HG02884 (cell line): ENCODE measurements at regions not wholly inside any gene's neighbourhood (a gene's known extent, or its start where the extent isn't known, plus 50 kb on each side); places are given as distances from the start of the nearest gene placed in this dataset.

ENCODE experiments used
- ATAC-seq: cut with Tn5 transposase; IDR thresholded peaks from one replicate; pipeline ENCODE4 v1.9.1; 2021; ENCODE audit warnings: mild to moderate bottlenecking, moderate library complexity; ENCODE audit not compliant: unreplicated experiment

DNA sequence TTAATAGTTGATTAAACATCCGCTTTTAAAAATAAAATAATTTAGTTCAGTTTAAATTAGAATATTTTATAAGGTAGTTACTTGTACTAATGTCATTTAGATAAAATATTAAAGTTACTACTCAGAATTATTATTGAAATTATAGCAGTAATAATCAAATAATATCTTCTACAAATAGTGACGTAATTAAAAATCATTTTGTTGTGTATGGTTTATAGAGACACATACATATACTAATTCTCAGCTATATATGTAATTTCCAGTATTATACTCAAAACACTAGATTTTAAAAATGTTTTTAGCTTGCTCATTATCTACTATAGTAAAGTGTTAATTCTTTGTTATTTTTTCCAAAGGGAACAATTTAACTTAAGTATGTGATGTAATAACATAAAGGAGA lies 435.2 kb upstream of the MANEA start:
- no peak for ATAC-seq

GRCh38 chr6:95142661-95143335 lies 434.5 kb upstream of the MANEA start:
- no peak for ATAC-seq

- no peak for ATAC-seq
These were observed 433.7 kb upstream of the MANEA start for GRCh38 chr6:95143408-95144180.

- ATAC-seq: no peak
These were observed 431.9 kb upstream of the MANEA start for GRCh38 chr6:95145457-95145856.

DNA sequence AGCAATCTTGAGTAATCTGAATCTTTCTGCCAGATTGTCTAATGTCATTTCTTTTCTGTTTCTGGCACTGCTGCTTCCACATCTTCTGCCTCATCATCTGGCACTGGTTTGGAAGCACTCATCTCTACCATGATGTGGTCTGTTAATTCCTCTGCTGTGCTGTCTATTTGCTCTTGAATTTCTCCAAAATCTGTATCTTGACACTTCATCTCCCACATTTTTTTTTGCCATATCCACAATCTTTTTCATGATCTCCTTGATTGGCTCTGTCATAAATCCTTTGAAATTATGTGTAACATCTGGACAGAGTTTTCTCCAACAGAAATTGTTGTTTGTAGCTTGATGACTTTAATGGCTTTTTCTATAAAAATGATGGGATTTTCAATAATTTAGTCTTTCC lies 417.8 kb upstream of the MANEA start:
- no peak for ATAC-seq

GRCh38 chr6:95169775-95170174 lies 407.6 kb upstream of the MANEA start:
- ATAC-seq: no peak

GRCh38 chr6:95175927-95176675 lies 401.2 kb upstream of the MANEA start:
- no peak for ATAC-seq

DNA sequence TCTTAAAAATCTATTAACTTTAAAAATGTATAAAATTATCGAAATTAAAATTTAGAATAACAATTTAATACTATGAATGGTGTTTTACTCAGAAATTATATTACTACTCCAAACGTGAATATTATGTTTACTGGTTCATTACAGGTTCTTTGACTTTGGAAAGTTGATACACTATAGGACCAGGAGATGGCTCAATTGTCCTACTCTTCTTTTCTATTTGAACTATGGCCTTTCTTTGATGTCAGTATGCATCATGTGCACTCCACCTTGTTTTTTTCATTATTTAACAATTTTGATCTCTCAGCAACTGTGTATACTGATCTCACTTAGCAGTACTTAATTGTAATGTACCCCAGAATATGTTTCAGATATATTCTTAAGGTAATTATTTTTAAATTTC lies 391.5 kb upstream of the MANEA start:
- ATAC-seq: no peak

DNA sequence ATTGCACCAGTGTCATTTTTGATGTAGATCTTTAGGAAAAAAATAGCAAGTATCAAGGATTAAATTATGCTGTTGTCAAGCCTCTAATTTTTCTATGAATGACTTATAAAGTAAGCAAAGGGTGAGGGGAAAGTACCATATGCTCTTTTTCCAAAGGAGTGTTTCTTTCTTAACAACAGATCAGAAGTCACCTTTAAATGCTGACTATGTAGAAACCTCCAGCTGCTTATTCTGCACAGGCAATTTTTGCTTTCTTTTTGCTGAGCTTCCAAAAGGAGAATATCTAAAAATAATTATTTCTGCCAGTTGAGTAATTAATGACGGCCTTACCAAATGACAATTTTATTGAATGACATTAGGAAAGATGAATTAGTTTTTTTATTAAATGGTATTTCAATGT lies 390.6 kb upstream of the MANEA start:
- ATAC-seq: no peak

DNA sequence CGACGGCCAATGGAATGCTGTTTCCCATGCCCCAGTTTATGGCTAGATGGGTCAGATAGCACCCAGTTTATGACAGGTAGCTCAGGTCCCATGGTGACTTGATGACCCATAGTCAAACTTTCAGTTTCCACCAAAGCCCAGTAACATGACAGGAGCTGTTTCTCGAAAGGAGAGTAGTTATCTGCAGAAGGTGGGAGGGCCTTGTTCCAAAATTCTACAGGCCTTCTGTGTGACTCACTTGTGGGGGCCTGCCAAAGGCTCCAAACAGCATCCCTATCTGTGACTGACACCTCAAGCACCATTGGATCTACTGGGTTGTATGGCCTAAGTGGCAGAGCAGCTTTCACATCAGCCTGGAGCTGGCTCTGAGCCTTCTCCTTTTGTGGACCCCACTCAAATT lies 379.7 kb upstream of the MANEA start:
- ATAC-seq: no peak

DNA sequence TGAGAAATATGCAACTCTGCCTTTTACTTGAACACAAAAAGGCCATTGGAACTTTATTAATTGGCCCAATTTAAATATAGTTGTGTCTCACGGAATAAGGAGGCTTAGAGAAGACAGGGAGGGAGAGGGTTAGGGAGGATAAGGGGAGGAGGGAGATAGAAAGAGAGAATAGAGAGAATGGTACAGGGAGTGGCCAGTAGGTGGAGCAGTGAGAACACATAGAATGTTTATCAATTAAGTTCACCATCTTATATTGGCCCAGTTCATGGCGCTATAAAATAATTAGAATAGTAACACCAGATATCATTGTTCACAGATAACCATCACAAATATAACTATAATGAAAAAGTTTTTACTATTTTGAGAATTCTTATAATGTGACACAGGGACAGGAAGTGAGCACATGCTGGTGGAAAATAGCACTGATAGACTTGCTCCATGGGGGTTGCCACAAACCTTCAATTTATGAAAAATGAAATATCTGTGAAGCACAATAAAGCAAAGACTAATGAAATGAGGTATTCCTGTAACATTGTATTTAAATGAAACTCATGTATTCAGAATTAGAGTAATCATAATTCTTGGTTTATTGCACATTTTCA lies 374.1 kb upstream of the MANEA start:
- ATAC-seq: peak; percentile 92

- no peak for ATAC-seq
These were observed 373.2 kb upstream of the MANEA start for GRCh38 chr6:95204178-95204577.

DNA sequence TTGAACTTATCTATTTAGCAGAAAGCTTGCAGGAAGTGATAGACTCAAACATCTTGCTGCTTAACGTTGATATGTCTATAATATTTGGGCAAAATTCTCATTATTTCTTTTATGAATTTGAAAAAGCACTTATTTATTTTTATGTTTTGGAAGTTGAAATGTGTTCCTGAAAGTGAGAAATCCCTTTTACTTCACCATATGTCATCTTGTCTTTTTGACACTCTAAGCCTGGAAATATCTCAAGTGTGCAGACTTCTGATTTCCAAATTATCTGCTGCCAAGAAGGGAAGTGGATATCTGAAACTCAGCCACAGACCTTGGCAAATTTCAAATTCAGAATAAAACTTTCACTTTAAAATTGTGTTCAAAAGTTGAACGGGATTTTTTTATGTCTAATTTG lies 368.7 kb upstream of the MANEA start:
- no peak for ATAC-seq

DNA sequence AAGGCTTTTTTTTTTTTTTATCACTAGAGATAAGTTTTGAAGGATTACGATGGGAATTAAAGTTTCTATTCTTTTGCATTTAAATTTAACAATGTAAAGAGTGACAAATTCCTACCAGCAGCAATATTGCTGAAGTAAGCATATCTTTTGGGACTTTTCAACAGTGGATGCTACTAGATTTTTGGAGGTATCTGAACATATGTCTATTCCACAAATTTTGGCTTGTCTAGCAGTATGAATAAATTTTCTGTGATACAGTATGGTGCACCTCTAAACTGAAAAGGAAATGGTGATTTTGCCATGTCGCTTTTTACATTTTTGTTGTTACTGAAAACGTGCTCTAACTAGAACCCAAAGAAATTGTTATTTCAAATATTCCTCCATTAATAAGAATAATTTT lies 368.3 kb upstream of the MANEA start:
- no peak for ATAC-seq

- no peak for ATAC-seq
These were observed 360.8 kb upstream of the MANEA start for GRCh38 chr6:95216555-95216954.

DNA sequence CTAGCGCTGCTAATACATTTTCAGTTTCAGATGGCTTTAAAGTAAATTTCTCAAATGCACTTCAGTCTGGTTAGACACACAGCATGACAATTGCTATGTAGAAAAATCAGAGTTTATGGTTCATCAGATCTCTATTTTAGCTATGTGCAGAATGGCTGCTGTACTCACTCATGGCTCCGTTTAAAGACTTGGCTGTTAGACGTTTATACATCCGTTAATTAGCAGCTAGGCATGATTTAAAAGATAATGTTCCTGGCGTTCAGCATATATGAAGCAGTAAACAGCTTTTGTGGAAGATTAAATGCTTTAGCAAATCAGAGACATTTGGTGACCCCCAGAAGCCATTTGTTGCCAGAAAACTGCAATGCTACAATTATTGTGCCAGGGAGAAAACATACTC lies 350.0 kb upstream of the MANEA start:
- ATAC-seq: no peak

DNA sequence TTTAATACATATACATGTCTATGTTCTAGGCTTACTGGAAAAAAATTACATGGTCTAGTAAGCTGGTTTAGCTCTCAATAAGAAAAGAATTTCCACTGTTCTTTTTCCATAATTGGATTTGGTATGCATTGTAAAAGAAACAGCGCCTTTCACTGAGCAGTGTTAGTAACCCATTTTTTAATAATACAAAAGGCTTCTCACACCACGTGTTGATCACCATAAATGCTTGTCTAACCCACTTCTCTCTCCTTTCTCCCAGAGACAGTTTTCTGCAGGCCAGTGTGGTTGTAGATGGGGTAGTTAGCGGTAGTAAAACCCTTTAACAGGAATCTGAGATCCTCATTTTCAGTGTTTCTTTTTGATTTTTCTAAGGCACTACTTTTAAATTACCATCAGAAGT lies 348.7 kb upstream of the MANEA start:
- no peak for ATAC-seq

DNA sequence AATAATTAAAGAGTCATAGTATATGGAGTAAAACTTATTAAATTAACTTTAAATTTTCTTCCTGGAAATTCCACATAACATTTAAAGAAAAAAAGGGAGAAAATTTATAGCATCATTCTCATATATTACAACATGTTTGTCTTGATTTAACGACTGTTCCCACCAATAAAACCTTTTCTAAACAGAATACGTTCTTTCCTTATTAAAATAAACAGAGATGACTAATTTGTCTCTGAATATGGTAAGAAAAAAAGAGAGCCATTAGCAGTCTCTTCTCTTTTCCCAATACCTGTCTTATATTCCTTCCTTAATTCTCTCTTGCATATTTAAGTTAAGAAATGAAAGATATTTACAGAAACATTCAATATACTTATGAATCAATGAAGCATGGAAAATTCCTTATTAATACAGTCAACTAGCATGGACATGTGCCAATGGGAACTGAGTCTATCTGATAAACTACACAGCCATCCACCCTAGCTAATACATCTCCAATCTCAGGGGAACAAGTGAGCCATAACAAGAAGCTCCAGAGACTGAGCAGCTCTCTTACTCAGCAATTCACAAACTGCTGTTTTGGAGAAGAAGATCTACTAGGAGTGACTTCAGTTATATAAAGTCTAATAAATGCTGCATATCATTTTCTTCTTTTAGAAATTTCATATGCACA lies 347.1 kb upstream of the MANEA start:
- no peak for ATAC-seq

- no peak for ATAC-seq
These were observed 345.9 kb upstream of the MANEA start for GRCh38 chr6:95231416-95231815.

GRCh38 chr6:95232446-95232845 lies 344.9 kb upstream of the MANEA start:
- no peak for ATAC-seq

DNA sequence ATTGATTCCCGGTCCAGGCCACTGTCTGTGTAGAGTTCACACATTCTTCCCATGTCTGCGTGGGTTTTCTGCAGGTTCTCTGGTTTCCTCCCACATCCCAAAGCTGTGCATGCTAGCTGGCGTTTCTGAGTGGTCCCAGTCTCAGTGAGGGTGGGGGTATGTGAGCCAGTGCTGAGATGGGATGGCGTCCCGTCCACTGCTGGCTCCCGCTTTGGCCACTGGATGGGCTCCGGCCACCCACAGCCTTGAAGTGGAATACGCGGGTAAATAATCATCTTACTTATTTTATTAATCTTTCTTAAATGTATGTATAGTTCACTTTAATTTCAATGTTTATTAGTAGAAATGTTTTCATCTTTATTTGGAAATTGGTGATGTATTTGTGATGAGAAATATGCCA lies 343.5 kb upstream of the MANEA start:
- no peak for ATAC-seq
